Adrenal gland (tissue), 5 donors: ENCODE measurements at regions not wholly inside any gene's neighbourhood (a gene's known extent, or its start where the extent isn't known, plus 50 kb on each side); places are given as distances from the start of the nearest gene placed in this dataset.

ENCODE experiments used
- POLR2A ChIP-seq, 2 donors: fragments of 450-650 bp; IDR thresholded peaks; one replicate each; pipeline ENCODE4 v1.6.1; 2017; ENCODE audit warnings: antibody characterized with exemption in 2 of 2, mild to moderate bottlenecking in 2 of 2, moderate library complexity in 1 of 2
- TF ChIP-seq, protein P1 (sequence below), 6 experiments: fragments of 450-650 bp in 4 of 6; fragments of 200-600 bp in 2 of 6; sonication (generic) in 1 of 6; IDR thresholded peaks; 1 replicate in 5 of 6; 2 replicates in 1 of 6; pipeline versions ENCODE4 v1.5.1 to v1.8.0; 2016 to 2021; ENCODE audit warnings: antibody characterized with exemption in 6 of 6, mild to moderate bottlenecking in 2 of 6, moderate library complexity in 1 of 6
- donor health status: DM: no; HTN: no; CAD: no.

DNA sequence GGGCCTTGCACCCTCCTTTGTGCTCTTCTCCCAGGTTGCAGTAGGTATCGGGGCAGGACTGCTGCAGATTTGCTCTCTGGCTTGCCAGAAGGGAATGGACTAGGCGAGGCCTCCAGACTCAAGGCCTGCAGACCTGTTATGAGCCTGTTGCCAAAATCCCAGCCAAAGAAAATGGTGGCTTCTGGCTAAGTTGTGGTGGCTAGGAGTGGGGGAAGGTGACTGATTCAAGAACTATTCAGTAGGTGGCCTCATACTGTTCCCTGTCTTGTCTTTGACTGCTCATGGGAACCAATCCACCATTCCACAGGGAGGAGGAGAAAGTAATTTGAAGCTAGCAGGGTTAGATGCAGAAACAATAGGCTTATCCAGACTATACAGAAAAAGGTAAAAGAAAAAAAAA lies 380.4 kb upstream of the PROK2 start:
- TF ChIP-seq, protein P1, sequence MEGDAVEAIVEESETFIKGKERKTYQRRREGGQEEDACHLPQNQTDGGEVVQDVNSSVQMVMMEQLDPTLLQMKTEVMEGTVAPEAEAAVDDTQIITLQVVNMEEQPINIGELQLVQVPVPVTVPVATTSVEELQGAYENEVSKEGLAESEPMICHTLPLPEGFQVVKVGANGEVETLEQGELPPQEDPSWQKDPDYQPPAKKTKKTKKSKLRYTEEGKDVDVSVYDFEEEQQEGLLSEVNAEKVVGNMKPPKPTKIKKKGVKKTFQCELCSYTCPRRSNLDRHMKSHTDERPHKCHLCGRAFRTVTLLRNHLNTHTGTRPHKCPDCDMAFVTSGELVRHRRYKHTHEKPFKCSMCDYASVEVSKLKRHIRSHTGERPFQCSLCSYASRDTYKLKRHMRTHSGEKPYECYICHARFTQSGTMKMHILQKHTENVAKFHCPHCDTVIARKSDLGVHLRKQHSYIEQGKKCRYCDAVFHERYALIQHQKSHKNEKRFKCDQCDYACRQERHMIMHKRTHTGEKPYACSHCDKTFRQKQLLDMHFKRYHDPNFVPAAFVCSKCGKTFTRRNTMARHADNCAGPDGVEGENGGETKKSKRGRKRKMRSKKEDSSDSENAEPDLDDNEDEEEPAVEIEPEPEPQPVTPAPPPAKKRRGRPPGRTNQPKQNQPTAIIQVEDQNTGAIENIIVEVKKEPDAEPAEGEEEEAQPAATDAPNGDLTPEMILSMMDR (IDR thresholded peaks at IDR 0.05) = no peak
- no peak for TF ChIP-seq POLR2A (IDR thresholded peaks at IDR 0.05)
